ENCODE measurements at regions not wholly inside any gene's neighbourhood (a gene's known extent, or its start where the extent isn't known, plus 50 kb on each side); places are given as distances from the start of the nearest gene placed in this dataset.

GRCh38 chr3:167887096-167887495, 151.6 kb downstream of the SERPINI1 start:
- Histone ChIP-seq H3K9me3 (no peaks in the 10 kb centered on the region), H3K36me3 (no peaks in the 10 kb centered on the region), H3K4me3 (no peak overlapping the region), H3K4me1 (peaks cover 0 to 2% (median 0%) of the 10 kb centered on the region in 3 donors), H3K27me3 (no peaks in the 10 kb centered on the region), H3K27ac (no peak overlapping the region)
- no peak for TF ChIP-seq POLR2A (IDR thresholded peaks at IDR 0.05)
- TF ChIP-seq CTCF (IDR thresholded peaks at IDR 0.05), result no peak
- intact Hi-C loops (cut with DNase I), result no loop called here
- WGBS, 2 donors, result 48 to 50% methylated on average over 1 of the region's 1 CpG
- no peak for DNase-seq

DNA sequence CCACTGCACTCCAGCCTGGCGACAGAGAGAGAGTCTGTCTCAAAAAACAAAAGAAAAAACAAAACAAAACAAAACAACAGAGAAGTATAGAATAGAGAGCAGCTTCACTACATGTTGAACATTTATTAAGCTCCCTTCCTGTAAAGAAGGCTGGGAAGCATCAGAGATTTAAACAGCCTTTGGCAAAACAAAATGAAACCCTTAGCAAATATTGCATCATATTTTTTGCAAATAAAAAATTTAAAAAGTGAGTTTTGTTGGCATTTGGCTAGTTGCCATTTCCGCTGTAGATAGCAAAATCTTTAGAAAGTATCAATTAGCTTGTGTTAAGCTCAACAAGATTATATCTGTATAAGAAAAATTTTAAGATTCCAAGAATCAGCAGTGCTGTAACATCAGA, 151.2 kb downstream of the SERPINI1 start:
- Histone ChIP-seq H3K4me3 (no peak overlapping the region), H3K36me3 (no peaks in the 10 kb centered on the region), H3K27me3 (no peaks in the 10 kb centered on the region), H3K4me1 (peaks cover 0 to 6% (median 0%) of the 10 kb centered on the region in 3 donors), H3K9me3 (no peaks in the 10 kb centered on the region), H3K27ac (no peak overlapping the region)
- intact Hi-C loops (cut with DNase I), result no loop called here
- no peak for DNase-seq
- WGBS, 2 donors, result 37 to 68% methylated on average over 2 of the region's 2 CpGs
- no peak for TF ChIP-seq CTCF (IDR thresholded peaks at IDR 0.05)
- TF ChIP-seq POLR2A (IDR thresholded peaks at IDR 0.05), result no peak

DNA sequence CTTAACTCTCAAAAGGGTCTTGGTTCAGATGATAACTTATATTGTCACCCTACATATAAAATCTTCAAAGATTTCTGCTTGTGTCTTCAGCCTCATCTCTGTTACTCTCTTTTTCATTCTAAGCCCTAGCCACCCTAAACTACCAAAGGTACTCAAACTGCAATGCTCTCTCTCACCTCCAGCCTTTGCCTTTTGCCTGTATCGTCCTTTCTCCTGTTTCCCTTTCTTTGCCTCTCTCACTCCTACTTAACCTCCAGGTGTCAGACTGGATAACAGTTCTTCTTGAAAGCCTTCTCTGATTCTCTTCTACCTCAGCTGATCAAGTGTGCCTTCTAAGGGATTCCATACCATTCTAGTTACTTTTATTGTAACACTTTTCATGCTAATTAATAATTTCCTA, 149.8 kb downstream of the SERPINI1 start:
- Histone ChIP-seq H3K4me3 (no peak overlapping the region), H3K4me1 (peaks cover 0 to 9% (median 0%) of the 10 kb centered on the region in 3 donors), H3K27me3 (no peaks in the 10 kb centered on the region), H3K36me3 (no peaks in the 10 kb centered on the region), H3K27ac (no peak overlapping the region), H3K9me3 (no peaks in the 10 kb centered on the region)
- intact Hi-C loops (cut with DNase I), result no loop called here
- TF ChIP-seq POLR2A (IDR thresholded peaks at IDR 0.05) (no peak), CTCF (IDR thresholded peaks at IDR 0.05) (no peak)
- 81 to 93% methylated on average over 1 of the region's 1 CpG for WGBS, 2 donors
- DNase-seq, result no peak

- H3K4me1 ChIP-seq, result peaks cover 0 to 9% (median 0%) of the 10 kb centered on the region in 3 donors
- 86 to 89% methylated on average over 3 of the region's 3 CpGs for WGBS, 2 donors
- no peaks in the 10 kb centered on the region for H3K36me3 ChIP-seq
- H3K9me3 ChIP-seq, result no peaks in the 10 kb centered on the region
- no peak overlapping the region for H3K4me3 ChIP-seq
- TF ChIP-seq CTCF (IDR thresholded peaks at IDR 0.05) (no peak), POLR2A (IDR thresholded peaks at IDR 0.05) (no peak)
- H3K27ac ChIP-seq, result no peak overlapping the region
- intact Hi-C loops (cut with DNase I), result no loop called here
- no peaks in the 10 kb centered on the region for H3K27me3 ChIP-seq
- no peak for DNase-seq
Observed at GRCh38 chr3:167884481-167884880, 149.0 kb downstream of the SERPINI1 start.

GRCh38 chr3:167883452-167883851, 147.9 kb downstream of the SERPINI1 start:
- 87 to 91% methylated on average over 1 of the region's 1 CpG for WGBS, 2 donors
- Histone ChIP-seq H3K9me3 (no peaks in the 10 kb centered on the region), H3K4me3 (no peak overlapping the region), H3K4me1 (peaks cover 0 to 9% (median 0%) of the 10 kb centered on the region in 3 donors), H3K27me3 (no peaks in the 10 kb centered on the region), H3K36me3 (no peaks in the 10 kb centered on the region), H3K27ac (no peak overlapping the region)
- no peak for DNase-seq
- no peak for TF ChIP-seq POLR2A (IDR thresholded peaks at IDR 0.05)
- TF ChIP-seq CTCF (IDR thresholded peaks at IDR 0.05), result no peak
- intact Hi-C loops (cut with DNase I), result no loop called here
